ENCODE measurements at regions not wholly inside any gene's neighbourhood (a gene's known extent, or its start where the extent isn't known, plus 50 kb on each side); places are given as distances from the start of the nearest gene placed in this dataset.

DNA sequence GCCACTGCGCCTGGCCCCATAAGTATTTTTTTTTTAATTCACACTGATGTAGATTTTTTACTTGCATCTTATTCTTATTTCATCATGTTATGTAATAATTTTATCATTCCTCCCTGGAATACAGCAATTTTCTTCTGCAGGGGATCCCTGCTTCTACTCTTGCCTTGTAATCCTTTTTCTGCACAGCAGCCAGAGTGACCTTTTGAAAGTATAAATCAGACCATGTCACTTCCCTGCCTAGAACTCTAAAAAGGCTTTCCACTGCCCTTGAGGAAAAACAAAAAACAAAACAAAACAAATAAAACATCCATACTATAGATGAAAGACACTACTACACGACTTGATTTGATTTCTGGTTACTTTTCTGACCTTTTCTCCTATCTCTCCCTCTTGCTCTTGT, 1334.7 kb downstream of the REEP3 start:
- TF ChIP-seq CTCF (IDR thresholded peaks at IDR 0.05; ENCODE audit: poor library complexity) (no peak), EZH2phosphoT487 (IDR thresholded peaks at IDR 0.05; ENCODE audit: low read depth, severe bottlenecking, unreplicated experiment) (no peak)

Measured in hepatocyte (in vitro differentiated cells).